ENCODE measurements at regions not wholly inside any gene's neighbourhood (a gene's known extent, or its start where the extent isn't known, plus 50 kb on each side); places are given as distances from the start of the nearest gene placed in this dataset.

DNA sequence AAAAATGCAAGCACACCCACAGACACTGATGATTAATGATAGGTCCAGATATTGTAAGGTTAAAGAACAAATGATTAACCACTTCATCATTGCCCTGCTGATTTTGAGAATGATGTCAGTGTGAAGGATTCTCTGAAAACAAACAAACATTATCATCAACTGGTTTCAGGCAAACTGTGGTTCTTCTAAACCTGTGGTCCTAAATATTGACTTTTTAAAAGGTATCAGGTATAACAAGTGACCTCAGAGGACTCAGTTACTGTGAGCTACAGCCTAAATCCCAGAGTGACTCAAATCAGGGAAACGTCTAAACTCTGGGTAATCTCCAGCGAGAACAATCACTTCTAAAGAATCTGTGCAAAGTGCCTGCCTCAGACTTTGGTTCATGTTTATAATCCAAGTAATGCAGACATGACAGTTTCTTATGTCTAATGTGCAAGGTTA lies 172.3 kb upstream of the CDH6 start:
- H3K9me3 ChIP-seq = no peaks in the 10 kb centered on the region
- TF ChIP-seq POLR2A (IDR thresholded peaks at IDR 0.05) = no peak
- TF ChIP-seq, protein P1, sequence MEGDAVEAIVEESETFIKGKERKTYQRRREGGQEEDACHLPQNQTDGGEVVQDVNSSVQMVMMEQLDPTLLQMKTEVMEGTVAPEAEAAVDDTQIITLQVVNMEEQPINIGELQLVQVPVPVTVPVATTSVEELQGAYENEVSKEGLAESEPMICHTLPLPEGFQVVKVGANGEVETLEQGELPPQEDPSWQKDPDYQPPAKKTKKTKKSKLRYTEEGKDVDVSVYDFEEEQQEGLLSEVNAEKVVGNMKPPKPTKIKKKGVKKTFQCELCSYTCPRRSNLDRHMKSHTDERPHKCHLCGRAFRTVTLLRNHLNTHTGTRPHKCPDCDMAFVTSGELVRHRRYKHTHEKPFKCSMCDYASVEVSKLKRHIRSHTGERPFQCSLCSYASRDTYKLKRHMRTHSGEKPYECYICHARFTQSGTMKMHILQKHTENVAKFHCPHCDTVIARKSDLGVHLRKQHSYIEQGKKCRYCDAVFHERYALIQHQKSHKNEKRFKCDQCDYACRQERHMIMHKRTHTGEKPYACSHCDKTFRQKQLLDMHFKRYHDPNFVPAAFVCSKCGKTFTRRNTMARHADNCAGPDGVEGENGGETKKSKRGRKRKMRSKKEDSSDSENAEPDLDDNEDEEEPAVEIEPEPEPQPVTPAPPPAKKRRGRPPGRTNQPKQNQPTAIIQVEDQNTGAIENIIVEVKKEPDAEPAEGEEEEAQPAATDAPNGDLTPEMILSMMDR (IDR thresholded peaks at IDR 0.05) = no peak
- DNase-seq (no peak), ATAC-seq (peak; percentile 85)
- no peaks in the 10 kb centered on the region for H3K36me3 ChIP-seq (replicated peaks in 1 of 2; ENCODE audit: insufficient read depth in 1 of 2, low read depth in 2 of 2)
- H3K27ac ChIP-seq = peak overlapping the region in 2 of 4 donors; percentile 49 to 62
- WGBS, 2 donors = 6 to 14% methylated on average over 2 of the region's 2 CpGs
- H3K27me3 ChIP-seq = no peaks in the 10 kb centered on the region
- H3K4me1 ChIP-seq = no peaks in the 10 kb centered on the region
- intact Hi-C loops (cut with DNase I) = no loop called here
- no peak overlapping the region for H3K4me3 ChIP-seq

DNA sequence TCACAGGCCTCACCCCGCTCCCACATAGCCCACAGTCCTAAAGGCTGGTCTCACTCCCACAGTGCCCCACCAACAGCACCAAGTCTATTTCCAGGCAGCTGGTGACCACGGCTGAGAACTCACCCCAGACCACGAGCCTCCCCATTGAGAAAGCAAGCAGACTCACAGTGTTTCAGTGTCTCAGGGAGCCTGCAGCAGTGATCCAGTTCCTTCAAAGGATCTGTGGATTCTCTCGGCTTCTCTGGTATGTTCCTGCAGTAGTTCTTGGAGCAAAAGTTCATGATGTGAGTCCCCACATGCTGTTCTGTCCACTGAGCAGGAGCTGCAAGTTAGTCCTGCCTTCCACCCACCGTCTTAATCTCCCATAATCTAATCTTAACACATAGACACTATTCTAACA lies 185.3 kb upstream of the CDH6 start:
- Histone ChIP-seq H3K27ac (no peak overlapping the region), H3K4me3 (no peak overlapping the region), H3K36me3 (replicated peaks in 1 of 2; ENCODE audit: insufficient read depth in 1 of 2, low read depth in 2 of 2) (no peaks in the 10 kb centered on the region), H3K27me3 (no peaks in the 10 kb centered on the region), H3K9me3 (no peaks in the 10 kb centered on the region), H3K4me1 (no peaks in the 10 kb centered on the region)
- intact Hi-C loops (cut with DNase I) = no loop called here
- ATAC-seq = no peak
- DNase-seq = no peak
- 70 to 75% methylated on average over 5 of the region's 5 CpGs for WGBS, 2 donors
- TF ChIP-seq POLR2A (IDR thresholded peaks at IDR 0.05) = no peak

DNA sequence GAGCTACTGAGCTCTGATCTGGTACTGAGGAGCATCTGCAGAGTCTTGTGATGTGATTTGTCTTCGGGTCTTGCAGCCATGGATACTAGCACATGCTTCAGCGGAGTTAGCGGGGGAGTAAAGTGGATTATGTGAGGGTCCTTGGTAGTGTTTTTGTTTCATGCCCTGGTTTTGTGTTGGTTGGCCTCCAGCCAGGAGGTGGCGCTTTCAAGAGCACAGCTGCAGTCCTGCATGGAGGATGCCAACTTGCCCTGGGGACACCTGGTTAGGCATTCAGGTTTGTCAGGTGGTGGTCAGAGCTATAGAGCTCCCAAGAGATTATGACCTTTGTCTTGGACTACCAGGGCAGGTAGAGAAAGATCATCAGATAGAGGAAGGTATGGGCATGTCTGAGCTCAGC lies 185.8 kb upstream of the CDH6 start:
- Histone ChIP-seq H3K36me3 (replicated peaks in 1 of 2; ENCODE audit: insufficient read depth in 1 of 2, low read depth in 2 of 2) (no peaks in the 10 kb centered on the region), H3K9me3 (no peaks in the 10 kb centered on the region), H3K27ac (no peak overlapping the region), H3K4me3 (no peak overlapping the region), H3K27me3 (no peaks in the 10 kb centered on the region), H3K4me1 (no peaks in the 10 kb centered on the region)
- no peak for TF ChIP-seq POLR2A (IDR thresholded peaks at IDR 0.05)
- TF ChIP-seq, protein P1 (IDR thresholded peaks at IDR 0.05) = no peak
- ATAC-seq = no peak
- 77 to 87% methylated on average over 4 of the region's 4 CpGs for WGBS, 2 donors
- intact Hi-C loops (cut with DNase I) = no loop called here
- DNase-seq = no peak

DNA sequence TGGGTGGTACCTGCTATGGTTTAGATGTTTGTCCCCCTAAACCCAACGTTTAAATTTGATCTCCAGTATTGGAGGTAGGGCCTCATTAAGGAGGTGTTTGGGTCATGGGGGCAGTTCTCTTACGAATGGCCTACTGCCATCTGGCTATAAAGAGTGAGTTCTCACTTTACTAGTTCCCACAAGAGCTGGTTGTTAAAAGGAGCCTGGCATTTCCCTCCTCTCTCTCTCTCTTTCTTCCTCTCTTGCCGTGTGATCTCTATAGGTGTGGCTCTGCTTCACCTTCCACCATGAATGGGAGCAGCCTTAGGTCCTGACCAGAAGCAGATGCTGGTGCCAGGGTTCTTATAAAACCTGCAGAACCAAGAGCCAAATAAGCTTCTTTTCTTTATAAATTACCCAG lies 193.2 kb upstream of the CDH6 start:
- ATAC-seq (no peak), DNase-seq (no peak)
- Histone ChIP-seq H3K27ac (no peak overlapping the region), H3K9me3 (no peaks in the 10 kb centered on the region), H3K4me1 (no peaks in the 10 kb centered on the region), H3K27me3 (no peaks in the 10 kb centered on the region), H3K36me3 (replicated peaks in 1 of 2; ENCODE audit: insufficient read depth in 1 of 2, low read depth in 2 of 2) (no peaks in the 10 kb centered on the region), H3K4me3 (no peak overlapping the region)
- intact Hi-C loops (cut with DNase I) = no loop called here
- no peak for TF ChIP-seq POLR2A (IDR thresholded peaks at IDR 0.05)
- TF ChIP-seq, protein P1 (IDR thresholded peaks at IDR 0.05) = no peak
- 45 to 56% methylated on average over 3 of the region's 3 CpGs for WGBS, 2 donors

DNA sequence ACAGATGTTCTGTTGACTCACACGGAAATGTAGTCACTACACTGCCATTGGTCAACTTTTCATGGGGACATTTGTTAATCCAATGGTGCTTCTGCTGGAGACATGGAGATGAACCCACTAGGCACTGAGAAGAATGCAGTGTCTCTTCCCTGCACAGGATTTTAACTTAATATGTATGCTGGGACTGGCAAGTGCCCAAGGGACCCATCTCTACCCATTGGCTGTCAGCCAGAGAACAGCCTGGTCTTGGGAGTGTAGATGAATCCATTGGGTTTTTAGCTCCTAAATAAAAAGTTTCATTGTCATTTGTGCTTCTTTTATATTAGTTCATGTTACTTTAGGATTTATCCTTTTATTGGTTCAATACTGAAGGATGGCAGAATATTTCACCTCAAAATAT lies 195.8 kb upstream of the CDH6 start:
- Histone ChIP-seq H3K4me1 (no peaks in the 10 kb centered on the region), H3K9me3 (no peaks in the 10 kb centered on the region)
- 58 to 72% methylated on average over 1 of the region's 1 CpG for WGBS, 2 donors

More for the DNA sequence above, 195.8 kb upstream of the CDH6 start:
- Histone ChIP-seq H3K27me3 (no peaks in the 10 kb centered on the region), H3K4me3 (no peak overlapping the region), H3K36me3 (replicated peaks in 1 of 2; ENCODE audit: insufficient read depth in 1 of 2, low read depth in 2 of 2) (no peaks in the 10 kb centered on the region), H3K27ac (no peak overlapping the region)
- TF ChIP-seq, protein P1 (IDR thresholded peaks at IDR 0.05) = no peak
- TF ChIP-seq POLR2A (IDR thresholded peaks at IDR 0.05) = no peak
- intact Hi-C loops (cut with DNase I) = no loop called here
- DNase-seq = no peak
- no peak for ATAC-seq

Data from body of pancreas (tissue), 4 donors.